ENCODE measurements at regions not wholly inside any gene's neighbourhood (a gene's known extent, or its start where the extent isn't known, plus 50 kb on each side); places are given as distances from the start of the nearest gene placed in this dataset.

DNA sequence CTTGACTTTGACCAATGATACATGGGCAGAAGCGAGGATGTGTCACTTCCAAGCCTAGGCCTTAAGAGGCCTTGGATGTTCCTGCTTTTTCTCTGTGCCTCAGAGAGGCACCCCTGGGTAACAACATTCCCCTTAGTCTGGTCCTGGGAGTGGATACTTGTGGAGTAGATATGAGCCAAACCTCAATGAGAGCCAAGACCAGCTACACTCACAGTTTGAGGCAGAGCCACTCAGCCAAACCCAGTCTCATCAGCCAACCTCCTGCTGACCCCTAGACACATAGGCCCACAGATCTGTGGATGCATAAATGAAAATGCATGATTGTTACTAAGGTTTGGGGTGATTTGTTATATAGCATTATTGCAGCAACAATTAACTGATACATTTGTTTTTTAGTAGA lies 114.2 kb downstream of the ZNF621 start:
- DNase-seq (ENCODE audit: low read depth in 4 of 4, low spot score in 3 of 4): no peak

DNA sequence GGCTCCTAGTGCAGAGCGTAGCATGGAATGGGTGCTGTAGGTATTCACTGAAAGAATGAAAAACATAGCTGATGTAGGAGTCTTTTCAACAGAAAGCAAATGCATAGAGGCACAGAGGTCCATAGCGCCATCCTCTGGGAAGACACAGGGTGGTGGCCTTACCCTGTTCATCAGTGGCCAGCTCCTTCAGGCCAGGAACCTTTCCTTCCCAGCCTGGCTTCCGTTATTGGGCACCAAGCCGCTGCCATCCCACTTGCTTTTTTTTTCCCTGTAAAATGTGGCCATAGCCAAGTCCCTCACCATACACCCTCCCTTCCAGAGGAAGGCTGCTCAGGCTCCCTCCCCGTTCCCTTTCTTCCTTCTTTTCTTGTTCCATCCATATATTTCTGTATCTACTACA lies 118.1 kb downstream of the ZNF621 start:
- DNase-seq (ENCODE audit: low read depth in 4 of 4, low spot score in 3 of 4): no peak

DNA sequence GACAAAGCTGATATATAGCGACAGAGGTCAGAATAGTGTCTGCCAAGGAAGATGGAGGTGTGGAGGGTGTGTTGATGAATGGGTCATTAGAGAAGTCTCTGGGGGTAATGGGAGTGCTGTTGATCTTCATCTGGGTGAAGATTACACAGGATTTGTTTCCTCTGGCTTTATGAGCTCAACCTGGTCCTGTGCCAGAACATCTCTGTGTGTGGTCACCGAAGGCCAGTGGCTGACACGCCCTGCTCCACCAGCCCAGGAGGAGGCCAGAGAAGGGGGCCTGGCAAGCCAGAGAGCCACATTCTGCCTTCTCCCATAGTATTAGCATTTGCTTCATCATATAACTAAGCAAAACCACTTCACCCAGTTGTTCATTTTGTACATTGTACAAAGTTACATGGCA lies 121.1 kb downstream of the ZNF621 start:
- no peak for DNase-seq (ENCODE audit: low read depth in 4 of 4, low spot score in 3 of 4)

DNA sequence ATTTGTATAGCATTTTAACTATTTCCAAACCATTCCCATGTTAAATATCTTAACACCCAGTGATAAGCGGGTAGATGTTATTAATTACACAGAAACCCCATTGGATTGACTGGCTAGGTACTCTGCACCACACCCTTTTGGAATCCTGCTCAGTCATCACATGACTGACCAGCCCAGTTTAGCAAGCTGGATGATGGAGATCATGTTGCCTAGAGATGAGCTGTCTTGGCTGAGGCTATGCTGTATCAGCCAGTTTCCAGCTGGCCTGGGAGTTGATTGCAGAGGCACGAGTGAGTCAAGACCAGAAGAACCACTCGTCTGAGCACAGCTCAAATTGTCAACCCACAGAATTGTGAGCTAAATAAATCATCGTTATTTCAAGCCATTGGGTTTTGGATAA lies 124.6 kb downstream of the ZNF621 start:
- DNase-seq (ENCODE audit: low read depth in 4 of 4, low spot score in 3 of 4): no peak

DNA sequence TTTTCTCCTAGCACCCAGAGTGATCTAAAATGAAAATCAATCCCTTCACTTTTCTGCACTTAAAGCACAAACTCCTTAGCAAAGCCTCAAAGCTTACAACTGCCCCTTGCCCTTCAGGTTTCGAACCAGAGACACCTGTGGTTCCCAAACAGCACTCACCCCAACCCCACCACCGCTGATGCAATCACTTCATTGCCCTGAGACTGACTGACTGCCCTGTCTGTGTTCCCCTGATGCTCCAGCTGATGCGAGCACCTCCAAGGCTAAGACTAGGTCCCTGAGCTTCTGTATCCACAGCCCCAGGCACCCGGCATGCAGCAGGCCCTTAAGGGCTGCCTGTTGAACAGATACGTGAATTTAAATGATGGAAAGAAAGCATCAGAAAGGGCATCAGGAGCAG lies 127.3 kb downstream of the ZNF621 start:
- no peak for DNase-seq (ENCODE audit: low read depth in 4 of 4, low spot score in 3 of 4)

DNA sequence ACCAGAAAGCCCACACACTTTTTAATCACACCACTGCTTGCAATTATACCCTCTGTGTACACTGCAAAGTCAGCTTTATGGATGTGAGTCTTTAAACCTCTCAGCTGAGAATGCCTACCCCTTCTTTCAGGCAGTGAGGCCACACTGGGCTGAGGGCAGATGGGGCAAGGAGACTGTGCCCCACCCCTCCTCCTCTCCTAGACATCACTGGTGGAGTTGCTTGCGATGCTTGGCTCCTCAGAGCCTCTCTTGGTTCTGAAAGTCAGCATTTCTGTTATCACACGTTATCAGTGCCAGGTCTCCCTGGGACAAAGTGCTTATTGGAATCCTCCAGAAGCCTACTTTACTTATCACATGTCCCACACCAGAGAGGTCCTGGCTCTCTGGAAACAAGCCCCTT lies 128.2 kb downstream of the ZNF621 start:
- DNase-seq (ENCODE audit: low read depth in 4 of 4, low spot score in 3 of 4): no peak

DNA sequence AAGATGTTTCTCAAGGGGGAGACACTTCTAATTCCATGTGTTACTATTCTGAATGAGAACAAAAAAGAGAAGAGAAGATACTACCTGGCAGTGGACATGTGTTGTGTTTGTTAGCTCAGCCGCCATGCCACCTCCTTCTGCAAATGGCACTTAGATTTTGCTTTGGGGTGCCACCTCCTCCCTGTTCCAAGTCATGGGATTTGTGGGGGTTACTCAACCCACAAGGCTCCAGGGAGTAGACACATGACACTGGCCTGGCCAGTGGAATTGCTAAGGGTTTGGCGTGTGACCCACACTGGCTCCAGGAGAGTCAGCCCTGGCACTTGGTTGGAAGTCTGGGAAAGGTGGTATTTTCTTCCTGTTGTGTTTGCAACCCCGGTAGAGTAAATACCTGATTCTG lies 129.1 kb downstream of the ZNF621 start:
- no peak for DNase-seq (ENCODE audit: low read depth in 4 of 4, low spot score in 3 of 4)

DNA sequence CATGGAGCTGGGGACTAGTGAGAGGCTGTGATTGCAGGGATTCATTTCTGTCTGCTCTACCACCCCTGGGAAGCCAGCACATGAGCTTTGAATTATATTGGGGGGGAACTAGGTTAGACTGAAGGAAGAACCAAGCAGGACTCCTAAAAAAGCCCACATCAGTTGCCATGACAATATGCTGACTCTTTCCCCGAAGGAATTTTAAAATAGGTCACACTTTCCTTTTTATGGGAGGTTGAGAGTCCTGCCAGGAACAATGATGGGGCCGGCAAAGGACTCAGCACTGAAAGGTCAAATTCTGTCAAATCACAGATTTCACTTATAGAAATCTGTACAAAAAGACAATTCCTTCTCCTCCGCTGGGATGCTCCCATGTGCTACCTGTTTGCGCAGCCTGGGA lies 130.8 kb downstream of the ZNF621 start:
- DNase-seq (ENCODE audit: low read depth in 4 of 4, low spot score in 3 of 4): no peak

DNA sequence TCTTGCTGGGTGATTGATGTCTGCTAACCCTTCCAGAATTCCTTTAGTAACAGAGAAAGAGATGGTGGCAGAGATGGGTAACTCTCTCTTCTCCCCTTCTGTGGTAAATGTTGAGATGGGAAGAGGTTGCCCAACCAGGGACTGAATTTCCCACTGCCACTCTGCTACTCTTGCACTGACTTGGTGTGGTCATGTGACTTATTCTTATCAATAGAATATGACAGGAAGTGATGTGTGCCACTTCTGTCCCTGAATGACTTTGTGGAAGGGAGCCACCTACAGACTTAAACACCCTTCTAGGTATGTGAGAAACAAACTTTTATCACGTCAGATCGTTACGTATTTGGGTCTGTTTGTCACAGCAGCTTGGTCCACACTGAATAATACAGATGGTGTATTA lies 132.9 kb downstream of the ZNF621 start:
- no peak for DNase-seq (ENCODE audit: low read depth in 4 of 4, low spot score in 3 of 4)

DNA sequence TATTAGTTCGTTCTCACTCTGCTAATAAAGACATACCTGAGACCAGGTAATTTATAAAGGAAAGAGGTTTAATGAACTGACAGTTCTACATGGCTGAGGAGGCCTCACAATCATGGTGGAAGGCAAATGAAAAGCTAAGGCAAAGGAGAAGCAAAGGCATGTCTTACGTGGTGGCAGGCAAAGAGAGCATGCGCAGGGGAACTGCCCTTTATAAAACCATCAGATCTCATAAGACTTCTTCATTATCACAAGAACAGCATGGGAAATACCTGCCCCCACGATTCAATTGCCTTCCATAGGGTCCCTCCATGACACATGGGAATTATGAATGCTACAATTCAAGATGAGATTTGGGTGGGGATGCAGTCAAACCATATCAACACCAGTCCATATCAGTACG lies 133.5 kb downstream of the ZNF621 start:
- DNase-seq (ENCODE audit: low read depth in 4 of 4, low spot score in 3 of 4): no peak

DNA sequence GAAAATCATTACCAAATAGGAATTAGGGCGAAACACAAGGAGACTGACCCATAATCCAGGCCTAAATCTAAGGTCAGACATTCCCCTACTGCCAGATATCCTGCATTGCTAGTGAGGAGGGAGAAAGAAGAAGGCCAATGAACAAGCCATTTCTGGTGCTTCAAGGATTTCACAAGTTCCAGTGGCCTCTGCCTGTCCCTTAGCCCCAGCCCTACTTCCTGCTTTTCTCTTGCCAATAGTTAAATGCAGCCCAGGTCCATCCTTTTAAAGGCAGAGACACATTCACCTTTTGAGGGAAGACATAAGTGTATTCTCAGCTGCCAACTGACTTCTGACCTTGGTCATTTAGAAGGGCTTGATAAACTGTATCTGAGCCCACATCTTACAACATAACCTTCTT lies 135.8 kb downstream of the ZNF621 start:
- DNase-seq (ENCODE audit: low read depth in 4 of 4, low spot score in 3 of 4): no peak

DNA sequence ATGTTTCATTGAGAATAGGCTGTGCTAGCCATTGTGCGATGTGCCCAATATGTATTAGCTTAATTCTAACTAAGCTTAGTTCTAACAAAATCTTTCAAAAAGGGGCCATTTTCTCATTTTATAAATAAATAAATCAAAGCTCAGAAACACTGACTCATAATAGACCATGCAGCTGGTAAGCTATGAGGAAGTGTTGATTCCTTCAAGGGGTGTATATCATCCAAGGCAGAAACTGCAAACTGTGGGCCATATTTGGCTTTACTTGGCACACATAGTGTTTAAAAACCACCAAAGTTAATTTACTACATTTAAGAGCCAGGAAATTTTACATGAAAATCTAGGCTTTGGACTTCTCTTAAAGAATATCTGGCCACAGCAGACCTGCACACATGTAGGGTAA lies 136.5 kb downstream of the ZNF621 start:
- DNase-seq (ENCODE audit: low read depth in 4 of 4, low spot score in 3 of 4): no peak

DNA sequence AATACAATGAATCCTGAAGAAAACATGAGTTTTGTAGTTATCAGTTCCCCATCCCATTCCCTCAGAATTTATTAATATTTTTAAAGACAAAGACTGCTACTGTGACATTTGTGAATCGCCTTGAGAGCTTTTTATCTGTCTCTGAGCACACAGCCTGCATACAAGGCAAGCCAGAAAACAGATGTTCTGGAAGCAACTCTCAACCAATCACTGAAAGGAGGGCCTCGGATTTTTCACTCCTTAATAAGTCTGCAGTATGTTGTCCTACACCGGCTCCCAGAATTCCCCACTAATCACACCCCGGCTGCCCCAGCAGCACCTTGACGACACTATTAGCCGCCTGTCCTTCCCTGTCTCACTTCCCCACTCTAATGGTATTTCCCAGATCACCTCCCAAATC lies 138.5 kb downstream of the ZNF621 start:
- no peak for DNase-seq (ENCODE audit: low read depth in 4 of 4, low spot score in 3 of 4)

DNA sequence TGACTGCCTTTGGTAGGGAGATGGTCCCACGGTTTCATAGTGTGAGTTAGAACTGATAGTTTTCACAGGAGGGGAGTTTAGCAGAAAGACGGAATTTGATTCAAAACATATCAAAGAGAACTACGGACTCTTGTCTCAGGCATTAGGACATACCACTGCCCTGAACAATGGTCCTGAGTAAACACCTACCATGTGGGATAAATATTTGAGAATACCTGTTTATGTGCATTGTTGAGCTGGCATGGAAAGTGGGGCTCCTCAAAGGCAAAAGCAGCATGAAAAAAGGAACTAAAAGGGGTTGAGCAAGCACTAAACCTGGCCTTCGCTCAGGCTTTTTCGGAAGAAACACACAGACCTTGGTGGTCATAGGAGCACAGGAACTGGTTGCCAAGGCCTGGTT lies 144.4 kb downstream of the ZNF621 start:
- no peak for DNase-seq (ENCODE audit: low read depth in 4 of 4, low spot score in 3 of 4)

DNA sequence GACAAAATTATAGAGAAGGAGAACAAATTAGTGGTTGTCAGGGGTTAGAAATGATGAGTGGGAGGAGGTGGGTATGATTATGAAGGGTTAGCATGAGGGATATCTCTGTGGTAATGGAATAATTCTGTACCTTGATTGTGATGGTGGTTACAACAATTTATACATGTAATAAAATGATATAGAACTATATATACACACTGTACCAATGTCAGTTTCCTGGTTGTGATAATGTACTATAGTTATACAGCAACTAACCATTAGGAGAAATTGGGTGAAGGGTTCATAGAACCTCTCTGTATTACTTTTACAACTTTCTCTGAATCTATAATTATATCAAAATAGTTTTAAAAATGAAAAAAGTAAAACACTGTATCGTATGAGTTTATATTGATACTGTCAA lies 148.1 kb downstream of the ZNF621 start:
- no peak for DNase-seq (ENCODE audit: low read depth in 4 of 4, low spot score in 3 of 4)

DNA sequence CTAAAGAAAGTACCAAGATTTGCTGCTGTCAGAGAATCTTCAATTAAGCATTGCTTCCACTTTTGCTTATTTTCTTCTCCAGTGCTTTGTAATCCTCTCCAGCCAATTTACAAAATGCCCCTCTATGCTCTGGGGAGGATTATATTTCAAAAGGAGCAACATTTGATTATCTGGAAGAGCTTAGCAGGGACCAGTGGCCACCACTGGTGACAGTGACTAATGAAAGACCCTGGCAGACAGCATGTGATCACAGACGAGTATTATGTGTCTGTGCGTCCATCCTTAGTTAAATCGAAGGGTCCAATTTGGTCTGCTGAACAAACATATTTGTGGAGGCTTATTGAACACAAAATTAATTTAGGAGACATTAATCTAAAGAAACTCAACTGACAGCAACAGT lies 152.6 kb downstream of the ZNF621 start:
- DNase-seq (ENCODE audit: low read depth in 4 of 4, low spot score in 3 of 4): no peak

DNA sequence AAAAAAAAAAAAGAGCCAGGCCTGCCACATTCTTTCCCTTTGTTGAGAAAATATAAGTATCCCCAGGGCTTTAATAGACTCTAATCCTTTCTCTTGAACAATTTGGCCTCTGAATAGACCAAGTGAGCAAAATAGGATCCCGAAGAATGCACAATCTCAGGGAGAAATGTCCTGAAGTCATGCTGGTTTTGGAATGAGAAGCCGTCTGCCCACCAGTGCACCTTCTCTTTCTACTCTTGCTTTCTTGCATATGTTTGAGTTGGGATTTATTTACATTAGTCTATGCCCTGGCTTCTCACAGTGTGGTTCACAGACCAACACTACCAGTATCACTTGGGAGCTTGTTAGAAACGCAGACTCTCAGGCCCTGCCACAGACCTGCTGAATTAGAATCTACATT lies 153.0 kb downstream of the ZNF621 start:
- no peak for DNase-seq (ENCODE audit: low read depth in 4 of 4, low spot score in 3 of 4)

DNA sequence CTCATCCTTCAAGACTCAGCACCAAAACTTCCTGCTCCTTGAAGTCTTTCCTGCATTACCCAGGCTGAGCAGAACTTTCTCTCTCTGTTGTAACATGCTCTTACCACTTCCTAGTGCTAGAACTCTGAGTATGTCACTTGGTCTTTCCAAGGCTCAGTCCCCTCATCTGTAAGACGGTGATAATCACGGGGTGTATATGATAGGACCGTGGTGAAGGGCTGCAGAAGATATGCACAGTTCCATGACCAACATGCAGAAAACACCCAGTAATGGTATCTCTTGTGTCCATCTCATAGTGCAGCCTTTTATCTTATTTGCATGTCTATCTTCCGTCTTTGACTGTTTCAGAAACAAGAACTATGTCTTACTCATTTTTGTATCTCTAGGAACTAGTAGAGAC lies 154.5 kb downstream of the ZNF621 start:
- DNase-seq (ENCODE audit: low read depth in 4 of 4, low spot score in 3 of 4): no peak

DNA sequence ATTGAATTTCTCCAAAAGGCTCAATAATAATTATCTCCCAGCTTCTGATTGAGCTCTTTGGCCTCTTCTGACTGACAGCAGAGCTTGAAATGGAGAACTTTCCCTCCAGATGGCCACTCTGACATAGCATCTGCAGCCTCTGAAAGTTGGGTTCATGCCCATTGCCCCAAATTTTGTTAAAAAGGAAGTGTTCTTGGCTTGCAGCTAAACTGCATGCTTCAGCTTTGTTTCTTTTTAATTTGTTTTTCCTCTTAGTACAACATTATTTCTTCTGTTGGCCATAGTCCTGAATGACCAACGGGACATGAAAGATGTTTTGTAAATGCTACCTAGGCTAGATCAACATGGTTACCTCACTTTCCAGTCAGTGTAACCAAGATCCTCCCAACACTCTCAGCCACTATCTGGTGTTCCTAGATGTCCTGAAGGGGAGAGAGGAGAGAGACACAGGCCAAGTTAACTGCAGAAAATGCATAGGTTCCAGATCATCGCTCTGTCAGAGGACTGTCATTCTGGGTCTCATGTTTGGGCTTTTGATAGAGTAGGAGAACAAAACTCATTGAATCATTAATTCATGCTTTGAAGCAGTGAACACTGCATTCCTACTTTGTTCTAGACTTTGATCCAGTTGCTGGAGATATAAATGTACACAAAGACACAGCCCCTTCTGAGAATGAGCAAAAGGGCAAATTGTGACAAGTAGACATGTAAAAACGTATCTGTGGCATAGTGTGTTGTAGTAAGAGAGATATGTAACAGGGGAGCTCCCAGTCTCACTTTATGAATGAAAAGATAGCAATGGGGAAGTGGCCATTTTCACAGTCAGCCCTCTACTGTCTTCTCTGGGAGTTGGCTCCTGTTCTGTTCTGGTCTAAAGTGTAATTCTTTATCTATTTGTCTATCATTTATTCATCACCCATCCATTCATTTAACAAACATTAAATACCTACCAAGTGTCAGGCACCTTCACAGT lies 156.2 kb downstream of the ZNF621 start:
- no peak for DNase-seq (ENCODE audit: low read depth in 4 of 4, low spot score in 3 of 4)

DNA sequence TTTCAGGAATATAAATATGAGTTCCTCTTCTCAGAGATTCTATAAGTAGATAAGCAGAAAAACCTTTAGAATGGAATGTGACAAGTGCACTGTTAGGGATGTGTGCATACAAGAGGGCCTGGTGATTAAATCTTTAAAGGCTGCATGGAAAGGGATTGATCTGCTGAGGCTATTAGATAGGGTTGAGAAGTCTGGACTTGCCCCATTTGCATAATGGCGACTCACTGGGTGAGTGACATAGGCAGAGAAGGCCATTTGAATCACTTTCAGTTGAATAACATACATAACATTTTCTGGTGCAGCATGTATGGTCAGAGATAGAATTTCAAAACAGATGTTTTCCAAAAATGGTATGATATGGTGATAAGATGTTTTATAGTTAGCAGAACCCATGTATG lies 156.9 kb downstream of the ZNF621 start:
- DNase-seq (ENCODE audit: low read depth in 4 of 4, low spot score in 3 of 4): no peak

DNA sequence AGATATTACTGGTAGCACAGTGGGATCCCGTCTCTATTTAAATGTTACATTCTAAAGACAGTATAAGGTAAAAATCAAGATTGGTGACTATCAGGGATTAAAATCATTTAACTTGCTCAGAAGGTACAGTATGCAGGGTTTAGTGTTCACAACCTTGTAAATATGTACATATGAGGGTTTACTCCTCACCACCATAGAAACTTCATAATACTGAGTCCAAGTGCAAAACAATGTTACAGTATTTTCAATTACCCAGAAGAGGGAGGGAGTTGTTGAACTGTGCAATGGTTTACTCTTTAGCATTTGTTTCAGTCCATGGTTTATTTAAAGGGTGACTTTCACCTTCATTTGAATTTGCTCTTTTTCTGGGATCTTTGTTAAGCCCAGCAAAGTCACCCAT lies 165.1 kb downstream of the ZNF621 start:
- no peak for DNase-seq (ENCODE audit: low read depth in 4 of 4, low spot score in 3 of 4)

DNA sequence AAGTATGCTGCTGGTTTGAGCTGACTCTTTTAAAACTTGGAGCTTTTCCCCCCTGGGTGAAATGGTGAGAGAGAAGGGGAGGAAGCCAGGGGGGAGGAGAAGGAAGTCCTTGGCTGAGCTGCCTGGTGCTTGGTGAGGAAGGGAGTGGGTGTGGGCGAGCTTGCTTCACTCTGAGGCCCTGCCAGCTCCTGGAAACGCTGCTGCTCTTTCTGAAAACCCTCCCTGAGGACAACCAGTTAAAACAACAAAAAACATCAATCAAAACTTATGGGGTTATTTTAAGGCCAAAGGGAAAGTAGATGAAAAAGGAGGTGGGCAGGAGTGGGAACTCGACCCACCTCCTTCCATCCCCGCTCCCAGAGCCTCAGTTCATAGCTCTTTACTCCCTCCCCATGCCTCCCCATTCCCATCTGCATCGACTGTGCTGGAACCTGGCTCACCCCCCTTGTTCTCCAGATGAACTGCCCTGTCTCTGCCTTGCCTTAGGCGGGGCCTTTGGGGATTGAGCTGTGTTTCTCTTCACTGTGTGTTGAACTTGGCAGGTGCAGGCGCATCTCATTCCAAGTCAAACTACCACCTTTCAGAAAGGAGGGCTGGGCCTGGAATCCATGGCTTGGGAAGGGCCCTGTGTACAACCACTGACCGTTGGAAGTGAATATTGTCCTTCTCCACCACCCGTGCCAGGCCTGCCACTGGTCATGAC lies 166.1 kb downstream of the ZNF621 start:
- DNase-seq (ENCODE audit: low read depth in 4 of 4, low spot score in 3 of 4): peak in 1 of 4 donors; percentile 20

All from right renal pelvis (tissue), 4 donors.